ENCODE measurements at regions not wholly inside any gene's neighbourhood (a gene's known extent, or its start where the extent isn't known, plus 50 kb on each side); places are given as distances from the start of the nearest gene placed in this dataset.
A peak's percentile ranks its signal among the peaks of the same experiment; 100 is the strongest.
"Not testable (repeated sequence)": the region's sequence is repeated elsewhere in the genome, so short reads cannot be mapped to it uniquely, and the experiment has no call there.

GRCh38 chr6:15904651-15905376, 224.1 kb upstream of the MYLIP start:
- no peak for DNase-seq (ENCODE audit: low spot score)

- DNase-seq (ENCODE audit: low spot score): no peak
Observed at GRCh38 chr6:15901141-15902115, 227.5 kb upstream of the MYLIP start.

- no peak for DNase-seq (ENCODE audit: low spot score)
Observed at GRCh38 chr6:15898693-15899092, 230.2 kb upstream of the MYLIP start.

GRCh38 chr6:15897063-15897876, 231.6 kb upstream of the MYLIP start:
- no peak for DNase-seq (ENCODE audit: low spot score)

GRCh38 chr6:15894973-15895725, 232.3 kb upstream of the DTNBP1 start:
- DNase-seq (ENCODE audit: low spot score): no peak

GRCh38 chr6:15893556-15894253, 230.9 kb upstream of the DTNBP1 start:
- no peak for DNase-seq (ENCODE audit: low spot score)

GRCh38 chr6:15892369-15892768, 229.5 kb upstream of the DTNBP1 start:
- no peak for DNase-seq (ENCODE audit: low spot score)

GRCh38 chr6:15888798-15889772, 226.3 kb upstream of the DTNBP1 start:
- DNase-seq (ENCODE audit: low spot score): no peak

- no peak for DNase-seq (ENCODE audit: low spot score)
Observed at GRCh38 chr6:15887491-15888461, 224.9 kb upstream of the DTNBP1 start.

GRCh38 chr6:15885624-15886023, 222.8 kb upstream of the DTNBP1 start:
- no peak for DNase-seq (ENCODE audit: low spot score)

- DNase-seq (ENCODE audit: low spot score): not testable (repeated sequence)
Observed at GRCh38 chr6:15883593-15883992, 220.8 kb upstream of the DTNBP1 start.

- DNase-seq (ENCODE audit: low spot score): no peak
Observed at GRCh38 chr6:15882915-15883314, 220.1 kb upstream of the DTNBP1 start.

GRCh38 chr6:15882345-15882744, 219.5 kb upstream of the DTNBP1 start:
- no peak for DNase-seq (ENCODE audit: low spot score)

- DNase-seq (ENCODE audit: low spot score): no peak
Observed at GRCh38 chr6:15881150-15881549, 218.3 kb upstream of the DTNBP1 start.

- DNase-seq (ENCODE audit: low spot score): no peak
Observed at GRCh38 chr6:15880262-15880973, 217.6 kb upstream of the DTNBP1 start.

- DNase-seq (ENCODE audit: low spot score): peak; percentile 25
Observed at GRCh38 chr6:15879371-15880261, 216.8 kb upstream of the DTNBP1 start.

- DNase-seq (ENCODE audit: low spot score): no peak
Observed at GRCh38 chr6:15877231-15877630, 214.4 kb upstream of the DTNBP1 start.

Data from CD4-positive, alpha-beta T cell treated with Interleukin-15 for 4 hours (primary cell).